Endodermal cell (in vitro differentiated cells): ENCODE measurements at regions not wholly inside any gene's neighbourhood (a gene's known extent, or its start where the extent isn't known, plus 50 kb on each side); places are given as distances from the start of the nearest gene placed in this dataset.
"Not testable (repeated sequence)": the region's sequence is repeated elsewhere in the genome, so short reads cannot be mapped to it uniquely, and the experiment has no call there.

Source experiments
- DNase-seq: peaks from one replicate; pipeline ENCODE4 v3.0.0-alpha.2; 2017
- H3K27ac ChIP-seq: 2 replicates; pipeline ENCODE4 v1.5.1; 2013; ENCODE audit warnings: mild to moderate bottlenecking, low read depth, low read length, moderate library complexity
- H3K27me3 ChIP-seq: 2 replicates; pipeline ENCODE4 v1.6.1; 2013; ENCODE audit warnings: mild to moderate bottlenecking, low read length, moderate library complexity; ENCODE audit not compliant: insufficient read depth, control insufficient read depth, poor library complexity, severe bottlenecking
- H3K36me3 ChIP-seq: 2 replicates; pipeline ENCODE4 v1.7.0; 2013; ENCODE audit warnings: mild to moderate bottlenecking, low read length, moderate library complexity; ENCODE audit not compliant: control insufficient read depth, insufficient read depth
- H3K4me1 ChIP-seq: one replicate; pipeline ENCODE4 v1.7.0; 2013; ENCODE audit warnings: low read length; ENCODE audit not compliant: control insufficient read depth, insufficient read depth
- H3K4me3 ChIP-seq: 2 replicates; pipeline ENCODE4 v1.5.1; 2013; ENCODE audit warnings: mild to moderate bottlenecking, low read length, moderate library complexity
- H3K9ac ChIP-seq: 2 replicates; pipeline ENCODE4 v1.6.1; 2013; ENCODE audit warnings: mild to moderate bottlenecking, low read length, moderate library complexity; ENCODE audit not compliant: poor library complexity, severe bottlenecking; ENCODE audit errors: extremely low read depth
- H3K9me3 ChIP-seq: 2 replicates; pipeline ENCODE4 v1.6.1; 2013; ENCODE audit warnings: mild to moderate bottlenecking, low read length, moderate library complexity; ENCODE audit not compliant: control insufficient read depth
- H3K27ac Mint-ChIP-seq: 2 replicates; pipeline ENCODE4 v1.8.0; 2020; ENCODE audit warnings: mixed read lengths
- H3K27me3 Mint-ChIP-seq: 2 replicates; pipeline ENCODE4 v1.8.0; 2021; ENCODE audit warnings: mild to moderate bottlenecking, mixed read lengths; ENCODE audit not compliant: insufficient read depth
- H3K36me3 Mint-ChIP-seq: 2 replicates; pipeline ENCODE4 v1.8.0; 2020; ENCODE audit warnings: low read depth, mixed read lengths
- H3K4me1 Mint-ChIP-seq: 2 replicates; pipeline ENCODE4 v1.8.0; 2020; ENCODE audit warnings: mixed read lengths
- H3K4me3 Mint-ChIP-seq: 2 replicates; pipeline ENCODE4 v1.8.0; 2020; ENCODE audit warnings: mild to moderate bottlenecking, moderate library complexity, mixed read lengths
- H3K9me3 Mint-ChIP-seq: 2 replicates; pipeline ENCODE4 v1.8.0; 2020; ENCODE audit warnings: mild to moderate bottlenecking, mixed read lengths
- CTCF ChIP-seq: fragments of 200-600 bp; sonication (generic); conservative IDR thresholded peaks from 2 replicates; pipeline ENCODE4 v1.5.0; 2021; ENCODE audit warnings: antibody characterized with exemption, mild to moderate bottlenecking
- WGBS, 2 experiments: methylation state at CpG; one replicate each; pipeline versions ENCODE4 v1.1.5 to v1.1.7; 2013; ENCODE audit warnings: missing lambda C conversion rate in 2 of 2, mixed read lengths in 1 of 2; ENCODE audit not compliant: insufficient coverage in 1 of 2, insufficient read length in 1 of 2; 5-methylcytosine and 5-hydroxymethylcytosine counted together

GRCh38 chr11:96551136-96551535, 161.3 kb downstream of the JRKL start:
- no peaks in the 10 kb centered on the region for H3K36me3 Mint-ChIP-seq

GRCh38 chr11:96554236-96554820, 164.5 kb downstream of the JRKL start:
- H3K4me3 ChIP-seq: no peak overlapping the region
- Mint-ChIP-seq H3K9me3 (peaks cover 29% of the 10 kb centered on the region), H3K4me1 (no peaks in the 10 kb centered on the region), H3K27ac (no peak overlapping the region), H3K27me3 (no peaks in the 10 kb centered on the region), H3K4me3 (no peak overlapping the region), H3K36me3 (no peaks in the 10 kb centered on the region)
- 89 to 90% methylated on average over 5 of the region's 5 CpGs for WGBS, 2 experiments
- no peaks in the 10 kb centered on the region for H3K4me1 ChIP-seq
- no peaks in the 10 kb centered on the region for H3K36me3 ChIP-seq
- no peak for DNase-seq
- H3K27me3 ChIP-seq: no peaks in the 10 kb centered on the region
- no peak overlapping the region for H3K27ac ChIP-seq
- no peak for TF ChIP-seq CTCF
- no peaks in the 10 kb centered on the region for H3K9me3 ChIP-seq
- no peak overlapping the region for H3K9ac ChIP-seq

More at GRCh38 chr11:96551136-96551535, 161.3 kb downstream of the JRKL start:
- no peaks in the 10 kb centered on the region for H3K27me3 ChIP-seq
- H3K27ac Mint-ChIP-seq: no peak overlapping the region
- H3K4me3 Mint-ChIP-seq: no peak overlapping the region
- peaks cover 1% of the 10 kb centered on the region for H3K27me3 Mint-ChIP-seq
- no peak overlapping the region for H3K27ac ChIP-seq
- no peaks in the 10 kb centered on the region for H3K36me3 ChIP-seq
- no peak overlapping the region for H3K9ac ChIP-seq
- no peak for DNase-seq
- H3K9me3 Mint-ChIP-seq: peaks cover 14% of the 10 kb centered on the region
- 93 to 100% methylated on average over 5 of the region's 5 CpGs for WGBS, 2 experiments
- H3K4me1 Mint-ChIP-seq: no peaks in the 10 kb centered on the region
- H3K4me3 ChIP-seq: no peak overlapping the region
- H3K4me1 ChIP-seq: no peaks in the 10 kb centered on the region
- no peak for TF ChIP-seq CTCF
- no peaks in the 10 kb centered on the region for H3K9me3 ChIP-seq

- not testable (repeated sequence) for H3K4me1 ChIP-seq, H3K36me3 ChIP-seq, H3K36me3 Mint-ChIP-seq, H3K9me3 ChIP-seq, H3K27ac Mint-ChIP-seq, H3K9ac ChIP-seq, DNase-seq, H3K4me3 ChIP-seq, H3K27me3 Mint-ChIP-seq, H3K27ac ChIP-seq, H3K4me3 Mint-ChIP-seq, H3K4me1 Mint-ChIP-seq, H3K27me3 ChIP-seq
- WGBS, 2 experiments: 87 to 98% methylated on average over 5 to 8 of the region's 10 CpGs
- H3K9me3 Mint-ChIP-seq: peaks cover 33% of the 10 kb centered on the region
Measured at GRCh38 chr11:96555826-96556225, 166.0 kb downstream of the JRKL start.

GRCh38 chr11:96560727-96561126, 170.9 kb downstream of the JRKL start:
- H3K27me3 ChIP-seq, DNase-seq, H3K36me3 ChIP-seq, H3K9me3 ChIP-seq, H3K27ac Mint-ChIP-seq, H3K4me1 Mint-ChIP-seq, H3K4me3 Mint-ChIP-seq, H3K27me3 Mint-ChIP-seq, H3K27ac ChIP-seq, H3K9ac ChIP-seq, H3K4me1 ChIP-seq, H3K36me3 Mint-ChIP-seq, H3K4me3 ChIP-seq: not testable (repeated sequence)
- 90 to 98% methylated on average over 2 to 3 of the region's 3 CpGs for WGBS, 2 experiments
- H3K9me3 Mint-ChIP-seq: peaks cover 37% of the 10 kb centered on the region
